Mesothelial cell of epicardium (in vitro differentiated cells): ENCODE measurements at regions not wholly inside any gene's neighbourhood (a gene's known extent, or its start where the extent isn't known, plus 50 kb on each side); places are given as distances from the start of the nearest gene placed in this dataset.

Experiments used
- DNase-seq, 2 experiments: peaks; one replicate each; pipeline ENCODE4 v3.0.0; 2021; ENCODE audit warnings: low spot score in 2 of 2; ENCODE audit not compliant: unreplicated experiment in 2 of 2
- H3K27ac Mint-ChIP-seq: 2 replicates; pipeline ENCODE4 v1.8.0; 2021; ENCODE audit warnings: mixed read lengths
- H3K27me3 Mint-ChIP-seq: 2 replicates; pipeline ENCODE4 v1.8.0; 2021; ENCODE audit warnings: low read depth, mixed read lengths
- H3K36me3 Mint-ChIP-seq: 2 replicates; pipeline ENCODE4 v1.8.0; 2021; ENCODE audit warnings: mixed read lengths
- H3K4me1 Mint-ChIP-seq: 2 replicates; pipeline ENCODE4 v1.8.0; 2021; ENCODE audit warnings: mixed read lengths
- H3K4me3 Mint-ChIP-seq: 2 replicates; pipeline ENCODE4 v1.8.0; 2021; ENCODE audit warnings: mild to moderate bottlenecking, moderate library complexity, mixed read lengths
- H3K9me3 Mint-ChIP-seq: 2 replicates; pipeline ENCODE4 v1.8.0; 2021; ENCODE audit warnings: mixed read lengths
- TF ChIP-seq, protein P1 (sequence below): fragments of 200-600 bp; sonication (generic); IDR thresholded peaks from one replicate; pipeline ENCODE4 v1.5.0; 2021; ENCODE audit warnings: antibody characterized with exemption; ENCODE audit not compliant: unreplicated experiment

DNA sequence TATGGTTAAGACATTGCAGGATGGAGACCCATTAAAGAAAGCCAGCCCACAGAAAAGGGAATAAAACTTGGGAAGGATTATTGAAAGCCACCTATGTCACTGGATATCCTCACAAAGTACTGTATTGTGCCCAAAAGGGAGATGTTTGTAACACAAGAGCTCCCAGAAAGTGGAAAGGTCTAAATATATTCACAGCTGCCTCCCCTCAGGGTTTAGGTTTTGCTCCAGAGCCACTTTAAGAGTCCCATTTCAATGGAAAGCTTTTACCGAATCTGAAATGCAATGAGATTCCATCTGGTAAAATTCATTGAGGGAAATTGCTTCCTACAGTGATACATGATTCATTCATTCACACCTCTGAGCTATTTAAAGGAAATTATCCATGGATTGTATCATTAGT lies 176.4 kb downstream of the XPNPEP1 start:
- Mint-ChIP-seq H3K27ac (no peak overlapping the region), H3K27me3 (peaks cover 47% of the 10 kb centered on the region), H3K4me3 (no peak overlapping the region)

DNA sequence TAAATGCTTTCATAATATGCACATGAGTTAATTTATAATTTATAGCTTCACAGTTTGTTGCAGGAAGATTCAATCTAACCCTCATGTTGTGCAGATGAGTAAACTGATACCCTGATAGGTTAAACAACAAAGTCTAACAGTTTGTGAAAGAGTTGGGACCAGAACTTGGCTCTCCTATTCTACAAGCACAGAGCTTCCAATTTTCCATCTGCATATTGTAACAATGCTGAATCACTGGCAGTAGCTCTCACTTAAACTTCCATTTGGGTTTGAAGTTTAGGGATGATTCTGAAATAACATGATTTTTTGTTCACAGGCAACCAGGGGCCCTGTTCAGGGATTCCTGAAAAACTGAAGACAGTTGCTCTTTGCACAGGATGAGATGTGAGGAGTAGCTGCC lies 179.3 kb downstream of the XPNPEP1 start:
- Mint-ChIP-seq H3K4me1 (peaks cover 8% of the 10 kb centered on the region), H3K27me3 (peaks cover 35% of the 10 kb centered on the region), H3K9me3 (no peaks in the 10 kb centered on the region), H3K27ac (no peak overlapping the region), H3K4me3 (no peak overlapping the region), H3K36me3 (no peaks in the 10 kb centered on the region)
- DNase-seq = no peak
- TF ChIP-seq, protein P1, sequence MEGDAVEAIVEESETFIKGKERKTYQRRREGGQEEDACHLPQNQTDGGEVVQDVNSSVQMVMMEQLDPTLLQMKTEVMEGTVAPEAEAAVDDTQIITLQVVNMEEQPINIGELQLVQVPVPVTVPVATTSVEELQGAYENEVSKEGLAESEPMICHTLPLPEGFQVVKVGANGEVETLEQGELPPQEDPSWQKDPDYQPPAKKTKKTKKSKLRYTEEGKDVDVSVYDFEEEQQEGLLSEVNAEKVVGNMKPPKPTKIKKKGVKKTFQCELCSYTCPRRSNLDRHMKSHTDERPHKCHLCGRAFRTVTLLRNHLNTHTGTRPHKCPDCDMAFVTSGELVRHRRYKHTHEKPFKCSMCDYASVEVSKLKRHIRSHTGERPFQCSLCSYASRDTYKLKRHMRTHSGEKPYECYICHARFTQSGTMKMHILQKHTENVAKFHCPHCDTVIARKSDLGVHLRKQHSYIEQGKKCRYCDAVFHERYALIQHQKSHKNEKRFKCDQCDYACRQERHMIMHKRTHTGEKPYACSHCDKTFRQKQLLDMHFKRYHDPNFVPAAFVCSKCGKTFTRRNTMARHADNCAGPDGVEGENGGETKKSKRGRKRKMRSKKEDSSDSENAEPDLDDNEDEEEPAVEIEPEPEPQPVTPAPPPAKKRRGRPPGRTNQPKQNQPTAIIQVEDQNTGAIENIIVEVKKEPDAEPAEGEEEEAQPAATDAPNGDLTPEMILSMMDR = no peak

More for the DNA sequence above, 176.4 kb downstream of the XPNPEP1 start:
- TF ChIP-seq, protein P1 = no peak
- Mint-ChIP-seq H3K4me1 (peaks cover 8% of the 10 kb centered on the region), H3K36me3 (no peaks in the 10 kb centered on the region), H3K9me3 (peaks cover 18% of the 10 kb centered on the region)
- DNase-seq = no peak

DNA sequence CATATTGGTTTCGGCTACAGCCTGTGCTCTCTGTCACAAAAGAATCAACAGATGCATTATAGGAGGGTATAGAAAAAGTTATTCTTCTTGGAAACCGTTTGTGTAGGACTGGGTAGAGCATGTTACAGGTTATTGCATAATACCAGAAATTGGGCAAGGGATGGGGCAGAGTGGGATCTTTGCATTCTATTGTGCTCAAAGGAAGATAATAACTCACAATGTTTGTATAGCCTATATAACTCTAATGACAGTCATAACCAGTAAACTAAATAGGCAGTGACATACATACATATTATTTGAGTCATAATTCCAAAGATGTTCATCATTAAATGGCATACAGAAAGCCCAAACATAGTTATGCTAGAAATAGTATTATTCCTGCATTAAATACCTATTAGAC lies 179.7 kb downstream of the XPNPEP1 start:
- H3K4me3 Mint-ChIP-seq = no peak overlapping the region
- H3K4me1 Mint-ChIP-seq = peaks cover 8% of the 10 kb centered on the region
- H3K27ac Mint-ChIP-seq = no peak overlapping the region
- no peak for DNase-seq
- peaks cover 34% of the 10 kb centered on the region for H3K27me3 Mint-ChIP-seq
- H3K9me3 Mint-ChIP-seq = no peaks in the 10 kb centered on the region
- TF ChIP-seq, protein P1 = no peak
- H3K36me3 Mint-ChIP-seq = no peaks in the 10 kb centered on the region

DNA sequence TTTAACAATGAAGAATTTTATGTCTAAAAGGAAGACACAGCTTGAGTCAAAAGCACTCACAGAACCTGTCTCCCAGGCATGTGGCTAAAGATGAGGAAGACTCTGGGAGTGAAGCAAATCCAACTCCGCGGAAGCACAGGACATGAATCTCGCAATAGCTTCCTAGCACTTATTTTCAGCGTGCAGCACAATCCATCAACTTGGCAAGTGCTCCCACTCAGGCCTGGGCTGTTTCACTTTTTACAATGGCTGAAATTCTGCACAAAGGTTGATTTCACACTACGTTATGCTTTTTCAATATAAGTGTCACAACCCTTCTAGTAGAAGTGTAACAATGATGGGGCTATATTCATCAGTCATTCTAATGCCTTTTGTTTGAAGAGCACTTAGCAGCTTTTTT lies 180.2 kb downstream of the XPNPEP1 start:
- no peak overlapping the region for H3K4me3 Mint-ChIP-seq
- H3K36me3 Mint-ChIP-seq = no peaks in the 10 kb centered on the region
- TF ChIP-seq, protein P1 = no peak
- no peaks in the 10 kb centered on the region for H3K9me3 Mint-ChIP-seq
- no peak overlapping the region for H3K27ac Mint-ChIP-seq
- no peak for DNase-seq
- peaks cover 33% of the 10 kb centered on the region for H3K27me3 Mint-ChIP-seq
- H3K4me1 Mint-ChIP-seq = peaks cover 8% of the 10 kb centered on the region

DNA sequence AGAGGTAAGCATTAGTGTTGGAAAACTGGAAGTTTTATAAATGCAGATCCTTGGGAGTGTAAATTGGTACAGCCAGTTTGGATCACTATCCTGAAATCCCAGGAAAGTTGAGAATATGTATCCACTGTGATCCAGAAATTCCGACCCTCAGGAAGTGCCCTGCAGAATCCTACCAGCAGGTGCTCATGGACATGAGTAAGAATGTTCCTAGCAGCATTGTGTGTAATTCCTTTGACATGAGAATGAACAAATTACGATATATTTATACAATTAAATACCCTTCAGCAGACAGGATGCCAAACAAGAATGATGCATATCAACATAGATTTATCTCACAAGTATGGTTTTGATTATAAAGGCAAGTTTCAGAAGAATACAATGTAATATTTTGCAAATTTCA lies 181.6 kb downstream of the XPNPEP1 start:
- Mint-ChIP-seq H3K9me3 (no peaks in the 10 kb centered on the region), H3K4me1 (peaks cover 8% of the 10 kb centered on the region), H3K36me3 (no peaks in the 10 kb centered on the region), H3K27ac (no peak overlapping the region), H3K27me3 (peaks cover 29% of the 10 kb centered on the region), H3K4me3 (no peak overlapping the region)
- DNase-seq = no peak
- TF ChIP-seq, protein P1 = no peak

DNA sequence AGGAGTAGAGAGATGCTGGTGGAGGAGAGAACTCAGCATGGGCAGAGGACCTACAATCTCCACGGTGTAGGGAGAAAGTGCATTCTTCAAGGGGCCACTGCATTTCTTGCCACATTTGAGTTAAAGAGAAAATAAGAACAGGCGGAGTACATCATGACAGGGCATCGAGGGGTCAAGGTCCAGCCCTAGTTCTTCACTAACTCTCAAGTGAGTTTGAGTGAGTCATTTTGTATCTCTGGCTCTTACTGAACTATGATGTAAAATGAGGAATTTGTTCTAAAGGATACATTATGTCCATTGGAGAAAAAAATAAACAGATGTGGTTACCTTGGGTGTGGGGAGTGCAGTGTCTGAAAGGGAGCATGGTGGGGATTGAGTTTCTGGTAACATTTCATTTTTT lies 182.9 kb downstream of the XPNPEP1 start:
- Mint-ChIP-seq H3K9me3 (no peaks in the 10 kb centered on the region), H3K4me3 (no peak overlapping the region), H3K36me3 (no peaks in the 10 kb centered on the region), H3K4me1 (peaks cover 8% of the 10 kb centered on the region), H3K27ac (no peak overlapping the region), H3K27me3 (peaks cover 24% of the 10 kb centered on the region)
- TF ChIP-seq, protein P1 = no peak
- no peak for DNase-seq
